ENCODE measurements at regions not wholly inside any gene's neighbourhood (a gene's known extent, or its start where the extent isn't known, plus 50 kb on each side); places are given as distances from the start of the nearest gene placed in this dataset.
"Not testable (repeated sequence)": the region's sequence is repeated elsewhere in the genome, so short reads cannot be mapped to it uniquely, and the experiment has no call there.

GRCh38 chr3:181610973-181611265, 100.8 kb upstream of the SOX2 start:
- ChIA-PET POLR2A (no interaction called here), CTCF (no interaction called here)
- no peak for TF ChIP-seq CTCF (IDR thresholded peaks at IDR 0.05; ENCODE audit: insufficient read depth, low read depth, low read length)
- Histone ChIP-seq H3K4me3 (ENCODE audit: low read depth, low read length) (no peak overlapping the region), H3K36me3 (ENCODE audit: control insufficient read depth, insufficient read depth, low read length) (no peaks in the 10 kb centered on the region), H3K27me3 (ENCODE audit: control insufficient read depth, insufficient read depth, low read length) (no peaks in the 10 kb centered on the region)
- DNase-seq (ENCODE audit: low read depth), result no peak

- ChIA-PET CTCF (no interaction called here), POLR2A (no interaction called here)
- no peak for TF ChIP-seq CTCF (IDR thresholded peaks at IDR 0.05; ENCODE audit: insufficient read depth, low read depth, low read length)
- Histone ChIP-seq H3K36me3 (ENCODE audit: control insufficient read depth, insufficient read depth, low read length) (no peaks in the 10 kb centered on the region), H3K27me3 (ENCODE audit: control insufficient read depth, insufficient read depth, low read length) (no peaks in the 10 kb centered on the region), H3K4me3 (ENCODE audit: low read depth, low read length) (no peak overlapping the region)
- DNase-seq (ENCODE audit: low read depth), result no peak
Measured at GRCh38 chr3:181610083-181610972, 101.4 kb upstream of the SOX2 start.

GRCh38 chr3:181609030-181609767, 102.5 kb upstream of the SOX2 start:
- Histone ChIP-seq H3K36me3 (ENCODE audit: control insufficient read depth, insufficient read depth, low read length) (no peaks in the 10 kb centered on the region), H3K27me3 (ENCODE audit: control insufficient read depth, insufficient read depth, low read length) (no peaks in the 10 kb centered on the region), H3K4me3 (ENCODE audit: low read depth, low read length) (no peak overlapping the region)
- ChIA-PET CTCF (no interaction called here), POLR2A (no interaction called here)
- TF ChIP-seq CTCF (IDR thresholded peaks at IDR 0.05; ENCODE audit: insufficient read depth, low read depth, low read length), result no peak
- DNase-seq (ENCODE audit: low read depth), result no peak

- Histone ChIP-seq H3K4me3 (ENCODE audit: low read depth, low read length) (no peak overlapping the region), H3K27me3 (ENCODE audit: control insufficient read depth, insufficient read depth, low read length) (no peaks in the 10 kb centered on the region), H3K36me3 (ENCODE audit: control insufficient read depth, insufficient read depth, low read length) (no peaks in the 10 kb centered on the region)
- ChIA-PET CTCF (no interaction called here), POLR2A (no interaction called here)
- no peak for DNase-seq (ENCODE audit: low read depth)
- no peak for TF ChIP-seq CTCF (IDR thresholded peaks at IDR 0.05; ENCODE audit: insufficient read depth, low read depth, low read length)
Measured at GRCh38 chr3:181604267-181604666, 107.5 kb upstream of the SOX2 start.

- ChIA-PET CTCF (no interaction called here), POLR2A (no interaction called here)
- DNase-seq (ENCODE audit: low read depth), result no peak
- Histone ChIP-seq H3K36me3 (ENCODE audit: control insufficient read depth, insufficient read depth, low read length) (no peaks in the 10 kb centered on the region), H3K4me3 (ENCODE audit: low read depth, low read length) (no peak overlapping the region), H3K27me3 (ENCODE audit: control insufficient read depth, insufficient read depth, low read length) (no peaks in the 10 kb centered on the region)
- TF ChIP-seq CTCF (IDR thresholded peaks at IDR 0.05; ENCODE audit: insufficient read depth, low read depth, low read length), result no peak
Measured at GRCh38 chr3:181596126-181596525, 115.6 kb upstream of the SOX2 start.

DNA sequence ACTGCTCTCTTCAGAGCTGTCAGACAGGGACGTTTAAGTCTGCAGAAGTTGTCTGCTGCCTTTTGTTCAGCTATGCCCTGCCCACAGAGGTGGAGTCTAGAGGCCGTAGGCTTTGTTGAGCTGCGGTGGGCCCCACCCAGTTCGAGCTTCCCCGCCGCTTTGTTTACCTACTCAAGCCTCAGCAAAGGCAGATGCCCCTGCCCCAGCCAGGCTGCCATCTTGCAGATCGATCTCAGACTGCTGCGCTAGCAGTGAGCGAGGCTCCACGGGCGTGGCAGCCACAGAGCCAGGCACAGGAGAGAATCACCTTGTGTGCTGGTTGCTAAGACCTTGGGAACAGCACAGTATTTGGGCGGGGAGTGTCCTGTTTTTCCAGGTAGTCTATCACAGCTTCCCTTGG, 120.8 kb upstream of the SOX2 start:
- DNase-seq (ENCODE audit: low read depth); H3K27me3 ChIP-seq (ENCODE audit: control insufficient read depth, insufficient read depth, low read length); H3K4me3 ChIP-seq (ENCODE audit: low read depth, low read length); CTCF ChIA-PET; H3K36me3 ChIP-seq (ENCODE audit: control insufficient read depth, insufficient read depth, low read length); POLR2A ChIA-PET: not testable (repeated sequence)
